Activated CD4-positive, alpha-beta T cell treated with anti-CD3 and anti-CD28 coated beads, Interleukin-2, amount 10 ng/mL, durations not matched to agents 7 days and 5 days (primary cell): ENCODE measurements at regions not wholly inside any gene's neighbourhood (a gene's known extent, or its start where the extent isn't known, plus 50 kb on each side); places are given as distances from the start of the nearest gene placed in this dataset.
"Not testable (repeated sequence)": the region's sequence is repeated elsewhere in the genome, so short reads cannot be mapped to it uniquely, and the experiment has no call there.

Source experiments
- CTCF ChIA-PET: fragments of 350-600 bp; sonication (Branson Sonifier 250); formaldehyde crosslinking; loops from one replicate; lab custom pipeline; 2021; ENCODE audit warnings: antibody characterized with exemption; lab: Charles Lee
- POLR2A ChIA-PET: fragments of 350-600 bp; sonication (Branson Sonifier 250); formaldehyde crosslinking; loops from one replicate; lab custom pipeline; 2021; ENCODE audit warnings: antibody characterized with exemption; lab: Charles Lee
- DNase-seq: peaks from one replicate; pipeline ENCODE4 v3.0.0-alpha.2; 2020
- H3K27ac Mint-ChIP-seq: one replicate; pipeline ENCODE4 v1.8.0; 2021; ENCODE audit warnings: mild to moderate bottlenecking, moderate library complexity, mixed read lengths
- H3K27me3 Mint-ChIP-seq: one replicate; pipeline ENCODE4 v1.8.0; 2021; ENCODE audit warnings: mixed read lengths
- H3K36me3 Mint-ChIP-seq: one replicate; pipeline ENCODE4 v1.8.0; 2021; ENCODE audit warnings: low read depth, mixed read lengths
- H3K4me1 Mint-ChIP-seq: one replicate; pipeline ENCODE4 v1.8.0; 2021; ENCODE audit warnings: mixed read lengths
- H3K4me3 Mint-ChIP-seq: one replicate; pipeline ENCODE4 v1.8.0; 2021; ENCODE audit warnings: mild to moderate bottlenecking, moderate library complexity, mixed read lengths
- H3K9me3 Mint-ChIP-seq: one replicate; pipeline ENCODE4 v1.8.0; 2021; ENCODE audit warnings: mixed read lengths

DNA sequence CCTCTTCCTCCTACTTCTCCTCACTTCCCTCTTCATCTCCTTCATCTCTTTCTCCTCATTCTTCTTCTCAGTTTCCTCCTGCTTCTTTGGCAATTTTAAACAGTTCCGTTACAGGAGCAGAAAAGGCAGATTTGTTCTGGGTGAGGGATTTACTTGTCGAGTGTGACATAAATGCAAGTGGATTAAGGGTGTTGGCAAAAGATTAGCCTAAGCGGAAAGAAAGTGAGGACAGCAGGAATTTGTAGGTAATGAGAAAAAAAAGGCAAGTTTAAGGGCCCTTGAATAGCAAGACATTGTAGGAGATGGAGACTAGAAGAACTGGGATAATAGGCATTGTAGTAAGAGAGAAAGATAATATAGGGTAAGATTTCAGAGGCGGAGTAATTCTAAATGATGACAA is 841.6 kb downstream of the RAPGEF2 start:
- Mint-ChIP-seq H3K27ac (no peak overlapping the region), H3K27me3 (no peaks in the 10 kb centered on the region), H3K4me1 (no peaks in the 10 kb centered on the region), H3K4me3 (no peak overlapping the region), H3K36me3 (no peaks in the 10 kb centered on the region), H3K9me3 (no peaks in the 10 kb centered on the region)
- ChIA-PET POLR2A (no interaction called here), CTCF (no interaction called here)
- no peak for DNase-seq

- Mint-ChIP-seq H3K36me3 (no peaks in the 10 kb centered on the region), H3K27me3 (no peaks in the 10 kb centered on the region)
- POLR2A ChIA-PET = no interaction called here
Observed at GRCh38 chr4:159946983-159947615, 844.2 kb downstream of the RAPGEF2 start.

DNA sequence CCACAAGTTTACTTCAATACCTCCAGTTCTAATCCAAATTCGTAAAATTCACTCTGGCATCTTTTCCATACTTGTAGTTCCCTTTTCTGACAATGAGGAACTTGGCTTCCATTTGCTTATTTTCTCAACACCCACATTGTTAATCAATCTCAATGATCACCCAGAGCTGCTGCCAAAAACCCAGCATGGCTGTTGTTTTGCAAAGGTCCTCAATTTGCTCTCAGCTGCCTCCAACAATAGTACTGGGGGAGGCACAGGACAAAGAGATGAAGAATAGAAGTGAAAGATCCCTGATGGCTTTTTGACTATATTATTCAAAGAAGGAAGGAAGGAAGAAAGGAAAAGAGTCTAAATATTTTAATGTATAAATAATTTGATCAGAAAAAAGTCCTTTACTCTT is 847.8 kb downstream of the RAPGEF2 start:
- CTCF ChIA-PET = no interaction called here
- Mint-ChIP-seq H3K9me3 (no peaks in the 10 kb centered on the region), H3K27ac (no peak overlapping the region), H3K4me3 (no peak overlapping the region), H3K27me3 (no peaks in the 10 kb centered on the region), H3K4me1 (no peaks in the 10 kb centered on the region), H3K36me3 (no peaks in the 10 kb centered on the region)
- no peak for DNase-seq
- POLR2A ChIA-PET = no interaction called here

More at GRCh38 chr4:159946983-159947615, 844.2 kb downstream of the RAPGEF2 start:
- Mint-ChIP-seq H3K4me1 (no peaks in the 10 kb centered on the region), H3K9me3 (no peaks in the 10 kb centered on the region), H3K27ac (no peak overlapping the region), H3K4me3 (no peak overlapping the region)
- CTCF ChIA-PET = no interaction called here
- no peak for DNase-seq

DNA sequence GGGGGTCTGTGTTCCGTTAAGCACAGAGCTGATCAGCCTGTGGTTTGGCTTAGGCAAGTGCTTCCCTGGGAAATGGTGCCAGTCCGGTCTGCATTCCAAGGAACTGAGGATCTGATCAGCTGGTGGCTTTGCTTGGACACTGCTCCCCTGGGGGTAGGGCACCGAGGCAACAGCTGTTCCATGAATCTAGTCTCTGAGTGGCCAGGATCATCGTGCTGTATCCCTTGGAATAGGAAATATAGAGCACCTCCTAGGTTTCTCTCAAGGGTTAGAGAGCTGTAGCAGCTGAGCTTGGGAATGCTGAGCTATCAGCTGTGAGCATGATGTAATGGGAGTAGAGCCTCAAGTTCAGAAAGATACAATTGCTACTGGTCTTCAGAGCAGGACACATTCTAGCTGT is 863.9 kb downstream of the RAPGEF2 start:
- ChIA-PET CTCF (interaction anchor here (2.1 kb wide), 1 partner anchor 12 kb away, joined by 5 read pairs; no protein-coding TSS in a partner anchor), POLR2A (no interaction called here)
- Mint-ChIP-seq H3K36me3 (no peaks in the 10 kb centered on the region), H3K27ac (no peak overlapping the region), H3K27me3 (no peaks in the 10 kb centered on the region), H3K4me1 (no peaks in the 10 kb centered on the region), H3K4me3 (no peak overlapping the region), H3K9me3 (no peaks in the 10 kb centered on the region)
- no peak for DNase-seq

GRCh38 chr4:159976871-159977482 is 874.1 kb downstream of the RAPGEF2 start:
- H3K27me3 Mint-ChIP-seq, H3K9me3 Mint-ChIP-seq, H3K27ac Mint-ChIP-seq, DNase-seq, POLR2A ChIA-PET, H3K4me3 Mint-ChIP-seq, CTCF ChIA-PET, H3K36me3 Mint-ChIP-seq, H3K4me1 Mint-ChIP-seq: not testable (repeated sequence)

GRCh38 chr4:159977907-159978617 is 875.2 kb downstream of the RAPGEF2 start:
- POLR2A ChIA-PET = no interaction called here
- no peak for DNase-seq

DNA sequence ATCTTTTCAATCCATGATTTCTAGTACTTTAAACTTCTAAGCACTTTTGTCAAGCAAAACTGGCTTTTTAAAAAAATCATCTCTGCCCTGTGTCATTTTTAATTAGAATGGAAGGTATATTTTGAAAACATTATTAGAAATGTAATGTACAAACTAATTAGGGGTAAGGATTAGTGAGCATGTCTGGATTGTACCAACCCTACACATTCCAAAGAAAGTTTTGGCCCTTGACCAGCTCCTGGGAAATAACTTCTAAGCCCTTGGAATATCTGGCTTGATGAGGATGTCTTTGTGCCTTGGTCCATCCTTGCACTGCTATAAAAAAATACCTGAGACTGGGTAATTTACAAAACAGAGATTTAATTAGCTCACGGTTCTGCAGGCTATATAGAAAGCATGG is 876.5 kb downstream of the RAPGEF2 start:
- Mint-ChIP-seq H3K27ac (no peak overlapping the region), H3K27me3 (no peaks in the 10 kb centered on the region)

More at GRCh38 chr4:159977907-159978617, 875.2 kb downstream of the RAPGEF2 start:
- no peaks in the 10 kb centered on the region for H3K27me3 Mint-ChIP-seq
- no peaks in the 10 kb centered on the region for H3K36me3 Mint-ChIP-seq
- no peaks in the 10 kb centered on the region for H3K4me1 Mint-ChIP-seq
- no peaks in the 10 kb centered on the region for H3K9me3 Mint-ChIP-seq
- H3K27ac Mint-ChIP-seq = no peak overlapping the region
- CTCF ChIA-PET = no interaction called here
- no peak overlapping the region for H3K4me3 Mint-ChIP-seq

GRCh38 chr4:159979953-159980352 is 877.1 kb downstream of the RAPGEF2 start:
- no peak for DNase-seq
- POLR2A ChIA-PET = no interaction called here
- Mint-ChIP-seq H3K4me3 (no peak overlapping the region), H3K27ac (no peak overlapping the region), H3K36me3 (no peaks in the 10 kb centered on the region), H3K27me3 (no peaks in the 10 kb centered on the region), H3K9me3 (no peaks in the 10 kb centered on the region), H3K4me1 (no peaks in the 10 kb centered on the region)
- CTCF ChIA-PET = interaction anchor here (1.5 kb wide), 1 partner anchor 14 kb away, joined by 5 read pairs; no protein-coding TSS in a partner anchor

More for the DNA sequence above, 876.5 kb downstream of the RAPGEF2 start:
- Mint-ChIP-seq H3K36me3 (no peaks in the 10 kb centered on the region), H3K9me3 (no peaks in the 10 kb centered on the region), H3K4me3 (no peak overlapping the region), H3K4me1 (no peaks in the 10 kb centered on the region)
- ChIA-PET CTCF (interaction anchor here (1.5 kb wide), 1 partner anchor 14 kb away, joined by 5 read pairs; no protein-coding TSS in a partner anchor), POLR2A (no interaction called here)
- no peak for DNase-seq

DNA sequence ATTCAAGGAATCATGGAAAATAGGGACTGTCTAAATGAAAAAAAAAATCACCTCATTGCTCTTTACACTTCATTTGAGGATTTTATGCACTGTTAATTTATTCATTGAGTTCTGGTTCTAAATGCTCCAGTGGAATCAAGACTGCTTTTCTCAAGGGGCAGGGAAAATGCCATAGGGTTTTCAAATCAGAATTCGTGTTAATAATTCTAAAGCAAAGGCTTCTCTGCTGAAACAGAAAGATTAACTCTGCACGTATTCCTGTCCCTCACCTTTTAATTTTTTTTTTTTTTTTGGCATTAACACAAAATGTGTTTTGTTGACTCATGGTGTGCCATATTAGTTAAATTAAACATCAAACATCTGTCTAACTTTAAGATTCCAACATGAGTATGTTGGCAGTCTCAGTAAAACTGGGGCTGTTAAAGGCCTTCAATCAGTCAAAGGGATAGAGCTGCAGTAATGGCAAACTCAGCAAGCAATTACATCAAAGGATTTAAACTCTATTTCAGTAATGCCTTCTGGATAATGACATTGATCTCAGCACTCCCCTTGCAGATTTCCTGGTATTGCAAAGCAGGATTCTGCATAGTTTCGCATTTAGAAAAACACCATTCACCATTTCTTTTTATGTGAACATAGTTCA is 878.1 kb downstream of the RAPGEF2 start:
- DNase-seq = no peak
- H3K27me3 Mint-ChIP-seq = no peaks in the 10 kb centered on the region
- no peak overlapping the region for H3K27ac Mint-ChIP-seq
- POLR2A ChIA-PET = no interaction called here
- no peak overlapping the region for H3K4me3 Mint-ChIP-seq
- no peaks in the 10 kb centered on the region for H3K9me3 Mint-ChIP-seq
- CTCF ChIA-PET = no interaction called here
- H3K36me3 Mint-ChIP-seq = no peaks in the 10 kb centered on the region
- H3K4me1 Mint-ChIP-seq = no peaks in the 10 kb centered on the region

DNA sequence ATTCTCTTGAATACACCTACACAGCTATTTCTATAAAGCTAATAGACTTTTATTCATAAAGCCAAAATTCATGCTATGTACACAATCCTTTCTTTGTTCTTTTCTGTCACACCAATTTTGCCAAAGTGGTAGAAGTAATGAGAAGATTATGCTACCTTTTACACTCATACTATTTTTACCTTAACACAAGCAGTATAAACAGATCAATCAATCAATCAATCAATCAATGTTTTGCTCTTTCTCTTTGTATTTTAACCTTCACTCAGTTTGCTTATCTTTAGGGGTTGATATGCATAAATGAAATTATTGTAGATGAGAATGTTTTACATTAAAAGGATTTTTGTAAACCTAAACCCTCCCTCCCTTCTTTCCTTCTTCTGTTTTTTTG is 878.6 kb downstream of the RAPGEF2 start:
- no peak for DNase-seq
- Mint-ChIP-seq H3K9me3 (no peaks in the 10 kb centered on the region), H3K4me1 (no peaks in the 10 kb centered on the region), H3K27ac (no peak overlapping the region), H3K27me3 (no peaks in the 10 kb centered on the region), H3K4me3 (no peak overlapping the region), H3K36me3 (no peaks in the 10 kb centered on the region)
- POLR2A ChIA-PET = no interaction called here
- CTCF ChIA-PET = no interaction called here

DNA sequence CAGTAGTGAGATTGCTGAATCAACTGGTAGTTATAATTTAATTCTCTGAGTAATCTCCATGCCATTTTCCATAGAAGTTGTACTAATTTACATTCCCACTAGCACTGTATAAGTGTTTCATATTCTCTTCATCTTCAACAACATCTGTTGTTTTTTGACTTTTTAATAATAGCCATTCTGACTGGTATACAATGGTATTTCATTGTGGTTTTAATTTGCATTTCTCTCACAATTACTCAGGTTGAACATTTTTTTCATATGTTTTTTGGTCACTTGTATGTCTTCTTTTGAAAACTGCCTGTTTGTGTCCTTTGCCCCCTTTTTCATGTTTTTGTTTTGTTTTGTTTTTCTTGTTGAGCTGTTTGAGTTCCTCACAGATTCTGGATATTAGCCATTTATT is 880.2 kb downstream of the RAPGEF2 start:
- Mint-ChIP-seq H3K4me1 (no peaks in the 10 kb centered on the region), H3K4me3 (no peak overlapping the region), H3K27me3 (no peaks in the 10 kb centered on the region), H3K36me3 (no peaks in the 10 kb centered on the region), H3K9me3 (no peaks in the 10 kb centered on the region), H3K27ac (no peak overlapping the region)
- POLR2A ChIA-PET = no interaction called here
- no peak for DNase-seq
- CTCF ChIA-PET = no interaction called here

- Mint-ChIP-seq H3K36me3 (no peaks in the 10 kb centered on the region), H3K4me3 (no peak overlapping the region), H3K27me3 (no peaks in the 10 kb centered on the region), H3K4me1 (no peaks in the 10 kb centered on the region), H3K27ac (no peak overlapping the region), H3K9me3 (peaks cover 9% of the 10 kb centered on the region)
- POLR2A ChIA-PET = no interaction called here
- DNase-seq = no peak
- CTCF ChIA-PET = no interaction called here
Observed at GRCh38 chr4:160009656-160010493, 907.0 kb downstream of the RAPGEF2 start.
